KMS-11 (cell line): ENCODE measurements at regions not wholly inside any gene's neighbourhood (a gene's known extent, or its start where the extent isn't known, plus 50 kb on each side); places are given as distances from the start of the nearest gene placed in this dataset.

Experiments
- H2AFZ ChIP-seq: fragments of 200-600 bp; sonication (generic); 2 replicates; pipeline ENCODE4 v1.6.1; 2016; ENCODE audit warnings: antibody characterized with exemption, mixed run types, low read depth
- H3K27ac ChIP-seq: fragments of 200-600 bp; sonication (generic); 2 replicates; pipeline ENCODE4 v1.6.1; 2016; ENCODE audit warnings: mild to moderate bottlenecking, mixed run types
- H3K27me3 ChIP-seq: fragments of 200-600 bp; sonication (generic); 2 replicates; pipeline ENCODE4 v1.6.1; 2017; ENCODE audit warnings: mild to moderate bottlenecking, low read depth, mixed run types, moderate library complexity; ENCODE audit not compliant: insufficient read depth
- H3K36me3 ChIP-seq: fragments of 200-600 bp; sonication (generic); 2 replicates; pipeline ENCODE4 v1.6.1; 2017; ENCODE audit warnings: mild to moderate bottlenecking, mixed run types; ENCODE audit not compliant: insufficient read depth
- H3K4me1 ChIP-seq: fragments of 200-600 bp; sonication (generic); 2 replicates; pipeline ENCODE4 v1.6.1; 2016; ENCODE audit warnings: mild to moderate bottlenecking, low read depth, mixed run types; ENCODE audit not compliant: poor library complexity, severe bottlenecking
- H3K4me2 ChIP-seq: fragments of 200-600 bp; sonication (generic); 2 replicates; pipeline ENCODE4 v1.7.0; 2016; ENCODE audit warnings: mild to moderate bottlenecking, mixed run types
- H3K4me3 ChIP-seq: fragments of 200-600 bp; sonication (generic); IDR thresholded peaks from 2 replicates; pipeline ENCODE4 v1.6.1; 2017; ENCODE audit warnings: low read depth, low read length, mixed read lengths; ENCODE audit not compliant: insufficient read depth
- H3K79me2 ChIP-seq: fragments of 200-600 bp; sonication (generic); 2 replicates; pipeline ENCODE4 v1.6.1; 2016; ENCODE audit warnings: low read depth, mixed run types; ENCODE audit not compliant: insufficient read depth
- H3K9ac ChIP-seq: fragments of 200-600 bp; sonication (generic); 2 replicates; pipeline ENCODE4 v1.6.1; 2016; ENCODE audit warnings: mild to moderate bottlenecking, mixed run types
- H4K20me1 ChIP-seq: fragments of 200-600 bp; sonication (generic); 2 replicates; pipeline ENCODE4 v1.6.1; 2016; ENCODE audit warnings: mild to moderate bottlenecking, mixed run types; ENCODE audit not compliant: insufficient read depth
- TF ChIP-seq, protein P1 (sequence below): fragments of 200-600 bp; sonication (generic); conservative IDR thresholded peaks from 2 replicates; pipeline ENCODE4 v1.6.1; 2017; ENCODE audit warnings: low read depth, mild to moderate bottlenecking, antibody characterized with exemption, low read length, moderate library complexity, mixed read lengths

DNA sequence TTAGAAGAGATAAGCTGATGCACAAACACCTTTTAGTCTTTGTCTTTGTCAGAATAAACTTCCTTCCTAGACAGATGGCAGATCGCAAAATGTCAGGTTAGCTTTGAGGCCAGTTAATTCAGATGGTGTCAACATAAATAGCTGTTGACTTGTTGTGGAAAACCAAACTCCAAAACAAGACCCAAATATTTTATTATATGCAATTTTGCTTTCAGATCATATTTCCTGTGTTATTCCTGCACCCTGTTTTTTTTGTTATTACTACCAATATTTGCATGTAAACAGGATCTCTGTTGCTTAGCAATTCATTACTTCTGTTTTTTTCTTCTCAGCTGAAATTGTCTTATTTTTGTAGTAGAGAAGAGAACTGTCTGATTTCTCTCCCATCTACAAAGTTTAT lies 316.0 kb downstream of the ETS1 start:
- Histone ChIP-seq H4K20me1 (no peaks in the 10 kb centered on the region), H3K4me2 (no peak overlapping the region), H3K4me1 (no peaks in the 10 kb centered on the region), H3K27me3 (no peaks in the 10 kb centered on the region), H3K27ac (no peak overlapping the region), H3K4me3 (no peak overlapping the region), H2AFZ (no peak overlapping the region), H3K9ac (no peak overlapping the region), H3K36me3 (no peaks in the 10 kb centered on the region), H3K79me2 (no peaks in the 10 kb centered on the region)
- TF ChIP-seq, protein P1, sequence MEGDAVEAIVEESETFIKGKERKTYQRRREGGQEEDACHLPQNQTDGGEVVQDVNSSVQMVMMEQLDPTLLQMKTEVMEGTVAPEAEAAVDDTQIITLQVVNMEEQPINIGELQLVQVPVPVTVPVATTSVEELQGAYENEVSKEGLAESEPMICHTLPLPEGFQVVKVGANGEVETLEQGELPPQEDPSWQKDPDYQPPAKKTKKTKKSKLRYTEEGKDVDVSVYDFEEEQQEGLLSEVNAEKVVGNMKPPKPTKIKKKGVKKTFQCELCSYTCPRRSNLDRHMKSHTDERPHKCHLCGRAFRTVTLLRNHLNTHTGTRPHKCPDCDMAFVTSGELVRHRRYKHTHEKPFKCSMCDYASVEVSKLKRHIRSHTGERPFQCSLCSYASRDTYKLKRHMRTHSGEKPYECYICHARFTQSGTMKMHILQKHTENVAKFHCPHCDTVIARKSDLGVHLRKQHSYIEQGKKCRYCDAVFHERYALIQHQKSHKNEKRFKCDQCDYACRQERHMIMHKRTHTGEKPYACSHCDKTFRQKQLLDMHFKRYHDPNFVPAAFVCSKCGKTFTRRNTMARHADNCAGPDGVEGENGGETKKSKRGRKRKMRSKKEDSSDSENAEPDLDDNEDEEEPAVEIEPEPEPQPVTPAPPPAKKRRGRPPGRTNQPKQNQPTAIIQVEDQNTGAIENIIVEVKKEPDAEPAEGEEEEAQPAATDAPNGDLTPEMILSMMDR, result no peak

DNA sequence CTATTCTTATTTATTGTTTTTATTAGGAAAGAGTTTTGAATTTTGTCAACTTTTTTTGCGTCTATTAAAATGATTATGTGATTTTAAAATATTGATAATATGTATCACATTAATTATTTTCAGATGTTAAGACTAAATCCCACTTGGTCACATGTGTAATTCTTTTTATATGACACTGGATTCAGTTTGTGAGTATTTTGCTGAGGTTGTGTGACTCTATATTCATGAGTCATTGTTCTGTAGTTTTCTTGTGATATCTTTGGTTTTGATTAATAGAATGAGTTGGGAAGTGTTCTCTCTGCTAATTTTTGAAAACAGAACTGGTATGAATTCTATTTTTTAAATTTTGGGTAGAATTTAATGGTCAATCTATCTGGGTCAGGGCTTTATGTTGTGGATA lies 317.9 kb downstream of the ETS1 start:
- Histone ChIP-seq H3K9ac (no peak overlapping the region), H3K4me1 (no peaks in the 10 kb centered on the region), H3K79me2 (no peaks in the 10 kb centered on the region), H3K27ac (no peak overlapping the region), H3K27me3 (no peaks in the 10 kb centered on the region), H3K36me3 (no peaks in the 10 kb centered on the region), H3K4me3 (no peak overlapping the region), H4K20me1 (no peaks in the 10 kb centered on the region), H3K4me2 (no peak overlapping the region), H2AFZ (no peak overlapping the region)
- TF ChIP-seq, protein P1, result no peak

DNA sequence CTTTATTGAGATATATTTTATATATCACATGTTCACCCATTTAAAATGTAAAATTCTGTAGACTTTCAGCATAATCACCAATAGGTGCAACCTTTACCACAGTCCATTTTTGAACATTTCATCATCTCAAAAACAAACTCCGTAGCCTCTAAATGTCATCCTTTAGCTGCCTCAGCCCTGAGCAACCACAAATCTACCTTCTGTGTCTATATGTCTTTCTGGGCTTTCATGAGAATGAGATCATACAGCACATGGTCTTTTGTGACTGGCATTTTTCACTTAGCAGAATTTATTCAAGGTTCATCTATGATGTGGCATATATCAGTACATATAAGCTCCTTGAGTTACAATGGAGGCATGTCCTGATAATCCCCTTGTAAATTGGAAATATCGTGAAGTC lies 320.5 kb downstream of the ETS1 start:
- TF ChIP-seq, protein P1, result no peak
- no peak overlapping the region for H3K4me2 ChIP-seq
- no peaks in the 10 kb centered on the region for H3K4me1 ChIP-seq
- no peaks in the 10 kb centered on the region for H3K27me3 ChIP-seq
- H3K4me3 ChIP-seq, result no peak overlapping the region
- H3K9ac ChIP-seq, result no peak overlapping the region
- no peaks in the 10 kb centered on the region for H4K20me1 ChIP-seq
- no peaks in the 10 kb centered on the region for H3K36me3 ChIP-seq
- H2AFZ ChIP-seq, result no peak overlapping the region
- H3K27ac ChIP-seq, result no peak overlapping the region
- H3K79me2 ChIP-seq, result no peaks in the 10 kb centered on the region

DNA sequence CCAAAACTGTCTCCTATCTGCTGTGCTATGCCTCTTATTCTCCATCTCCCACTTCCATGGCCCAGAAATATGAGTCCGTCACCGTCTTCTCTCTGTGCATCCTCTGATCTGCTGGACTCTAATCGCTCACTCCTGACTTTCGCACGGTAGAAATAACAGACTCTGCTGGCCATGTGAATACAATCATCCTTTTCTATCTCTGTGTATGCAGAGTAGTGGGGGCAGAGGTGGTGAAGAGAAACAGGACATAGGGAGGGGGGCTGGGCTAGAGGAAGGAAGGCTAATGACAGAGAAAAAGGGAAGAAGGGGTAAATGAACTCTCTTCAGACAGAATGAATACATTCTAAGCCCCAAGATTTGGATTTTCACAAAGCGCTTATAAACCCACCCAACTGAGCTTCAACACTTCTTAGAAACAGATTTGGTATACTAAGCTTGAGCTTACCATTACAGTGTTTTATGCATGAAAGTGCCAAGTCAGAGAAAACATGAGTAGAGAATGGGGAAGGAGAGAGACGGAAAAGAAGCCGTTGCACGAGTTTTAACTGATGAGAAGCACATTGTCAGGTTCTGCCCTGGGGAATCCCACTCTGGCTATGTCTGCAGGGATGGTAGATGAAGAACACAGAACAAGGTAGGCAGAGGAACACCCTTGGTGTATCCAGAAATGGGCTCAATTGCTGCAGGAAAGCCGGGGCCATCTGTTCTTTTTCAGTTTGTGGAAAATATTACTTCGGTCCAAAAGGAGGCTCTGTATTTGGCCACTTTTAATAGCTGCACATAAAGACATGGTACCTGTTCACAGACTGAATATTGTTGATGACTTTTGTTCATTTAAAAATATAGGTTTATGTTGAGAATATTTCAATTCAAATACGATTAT lies 324.7 kb downstream of the ETS1 start:
- Histone ChIP-seq H3K4me3 (no peak overlapping the region), H3K79me2 (no peaks in the 10 kb centered on the region), H3K9ac (no peak overlapping the region), H3K4me2 (no peak overlapping the region), H3K27me3 (no peaks in the 10 kb centered on the region), H3K36me3 (no peaks in the 10 kb centered on the region), H2AFZ (no peak overlapping the region), H3K4me1 (no peaks in the 10 kb centered on the region), H4K20me1 (no peaks in the 10 kb centered on the region), H3K27ac (no peak overlapping the region)
- TF ChIP-seq, protein P1, result no peak
